ENCODE measurements at regions not wholly inside any gene's neighbourhood (a gene's known extent, or its start where the extent isn't known, plus 50 kb on each side); places are given as distances from the start of the nearest gene placed in this dataset.
"Not testable (repeated sequence)": the region's sequence is repeated elsewhere in the genome, so short reads cannot be mapped to it uniquely, and the experiment has no call there.

GRCh38 chr13:82259284-82259683 is 1623.0 kb downstream of the SLITRK1 start:
- DNase-seq (no peak), ATAC-seq (no peak)
- intact Hi-C loops (cut with DNase I), result no loop called here

GRCh38 chr13:82257790-82258507 is 1624.3 kb downstream of the SLITRK1 start:
- no peak for DNase-seq
- ATAC-seq, result no peak
- intact Hi-C loops (cut with DNase I), result no loop called here

GRCh38 chr13:82248762-82249161 is 1633.5 kb downstream of the SLITRK1 start:
- no peak for DNase-seq
- intact Hi-C loops (cut with DNase I), result no loop called here
- ATAC-seq, result no peak

- DNase-seq, result no peak
- intact Hi-C loops (cut with DNase I), result no loop called here
- ATAC-seq, result no peak
These were observed 1636.4 kb downstream of the SLITRK1 start for GRCh38 chr13:82245860-82246259.

- ATAC-seq (no peak), DNase-seq (no peak)
- intact Hi-C loops (cut with DNase I), result no loop called here
These were observed 1657.5 kb downstream of the SLITRK1 start for GRCh38 chr13:82224806-82225205.

GRCh38 chr13:82221621-82222020 is 1660.7 kb downstream of the SLITRK1 start:
- no peak for DNase-seq
- intact Hi-C loops (cut with DNase I), result no loop called here
- ATAC-seq, result no peak

- ATAC-seq (no peak), DNase-seq (no peak)
- intact Hi-C loops (cut with DNase I), result no loop called here
These were observed 1661.6 kb downstream of the SLITRK1 start for GRCh38 chr13:82220641-82221040.

GRCh38 chr13:82216165-82216564 is 1666.1 kb downstream of the SLITRK1 start:
- no peak for ATAC-seq
- intact Hi-C loops (cut with DNase I), result no loop called here
- no peak for DNase-seq

- intact Hi-C loops (cut with DNase I), result no loop called here
- no peak for DNase-seq
- ATAC-seq, result no peak
These were observed 1667.9 kb downstream of the SLITRK1 start for GRCh38 chr13:82214341-82214740.

GRCh38 chr13:82206241-82206640 is 1676.0 kb downstream of the SLITRK1 start:
- DNase-seq (no peak), ATAC-seq (no peak)
- intact Hi-C loops (cut with DNase I), result no loop called here

- no peak for DNase-seq
- intact Hi-C loops (cut with DNase I), result no loop called here
- no peak for ATAC-seq
These were observed 1679.9 kb downstream of the SLITRK1 start for GRCh38 chr13:82202398-82202797.

- ATAC-seq (no peak), DNase-seq (no peak)
- intact Hi-C loops (cut with DNase I), result no loop called here
These were observed 1686.2 kb downstream of the SLITRK1 start for GRCh38 chr13:82196087-82196486.

- DNase-seq, result no peak
- intact Hi-C loops (cut with DNase I), result no loop called here
- no peak for ATAC-seq
These were observed 1695.0 kb downstream of the SLITRK1 start for GRCh38 chr13:82187227-82187626.

- intact Hi-C loops (cut with DNase I), result no loop called here
- ATAC-seq, result no peak
- no peak for DNase-seq
These were observed 1705.5 kb downstream of the SLITRK1 start for GRCh38 chr13:82176751-82177150.

GRCh38 chr13:82165396-82166174 is 1716.7 kb downstream of the SLITRK1 start:
- ATAC-seq (no peak), DNase-seq (no peak)
- intact Hi-C loops (cut with DNase I), result no loop called here

GRCh38 chr13:82164780-82165395 is 1717.4 kb downstream of the SLITRK1 start:
- intact Hi-C loops (cut with DNase I); DNase-seq; ATAC-seq: not testable (repeated sequence)

GRCh38 chr13:82147526-82147925 is 1734.7 kb downstream of the SLITRK1 start:
- DNase-seq (no peak), ATAC-seq (no peak)
- intact Hi-C loops (cut with DNase I), result no loop called here

GRCh38 chr13:82136880-82137279 is 1745.4 kb downstream of the SLITRK1 start:
- ATAC-seq, result no peak
- DNase-seq, result no peak
- intact Hi-C loops (cut with DNase I), result no loop called here

- intact Hi-C loops (cut with DNase I), result no loop called here
- DNase-seq, result no peak
- no peak for ATAC-seq
These were observed 1753.0 kb downstream of the SLITRK1 start for GRCh38 chr13:82129281-82129680.

GRCh38 chr13:82118589-82118988 is 1763.7 kb downstream of the SLITRK1 start:
- intact Hi-C loops (cut with DNase I), result no loop called here
- DNase-seq, result no peak
- no peak for ATAC-seq
